Body of pancreas (tissue), 4 donors: ENCODE measurements at regions not wholly inside any gene's neighbourhood (a gene's known extent, or its start where the extent isn't known, plus 50 kb on each side); places are given as distances from the start of the nearest gene placed in this dataset.

Experiments used
- CTCF ChIP-seq, 7 experiments: fragments of 450-650 bp in 4 of 7; fragments of 200-600 bp in 3 of 7; sonication (generic) in 3 of 7; IDR thresholded peaks; one replicate each; pipeline ENCODE4 v1.5.1; 2016 to 2019; ENCODE audit warnings: antibody characterized with exemption in 7 of 7
- POLR2A ChIP-seq, 3 donors: fragments of 450-650 bp; IDR thresholded peaks; one replicate each; pipeline ENCODE4 v1.6.1; 2016; ENCODE audit warnings: antibody characterized with exemption in 3 of 3, mild to moderate bottlenecking in 2 of 3

GRCh38 chr5:93337138-93337537, 243.9 kb downstream of the NR2F1-AS1 start:
- TF ChIP-seq CTCF (IDR thresholded peaks at IDR 0.05) (no peak), POLR2A (IDR thresholded peaks at IDR 0.05) (no peak)
